Trophoblast cell (in vitro differentiated cells and primary cell): ENCODE measurements at regions not wholly inside any gene's neighbourhood (a gene's known extent, or its start where the extent isn't known, plus 50 kb on each side); places are given as distances from the start of the nearest gene placed in this dataset.
"Not testable (repeated sequence)": the region's sequence is repeated elsewhere in the genome, so short reads cannot be mapped to it uniquely, and the experiment has no call there.

ENCODE experiments used
- DNase-seq, 2 donors: peaks; one replicate each; pipeline ENCODE4 v3.0.0-alpha.2; 2016
- H2AFZ ChIP-seq: 2 replicates; pipeline ENCODE4 v1.6.1; 2013; ENCODE audit warnings: low read length, moderate library complexity, mild to moderate bottlenecking; ENCODE audit not compliant: insufficient read depth, poor library complexity
- H2AK5ac ChIP-seq: 2 replicates; pipeline ENCODE4 v1.6.1; 2013; ENCODE audit warnings: mild to moderate bottlenecking, low read length
- H2BK120ac ChIP-seq: 2 replicates; pipeline ENCODE4 v1.6.1; 2013; ENCODE audit warnings: low read length, mild to moderate bottlenecking, moderate library complexity; ENCODE audit not compliant: insufficient read depth, poor library complexity
- H2BK12ac ChIP-seq: 2 replicates; pipeline ENCODE4 v1.6.1; 2013; ENCODE audit warnings: mild to moderate bottlenecking, low read length, moderate library complexity
- H2BK5ac ChIP-seq: 2 replicates; pipeline ENCODE4 v1.6.1; 2013; ENCODE audit warnings: low read length, low read depth, moderate library complexity, mild to moderate bottlenecking; ENCODE audit not compliant: poor library complexity
- H3K14ac ChIP-seq: 2 replicates; pipeline ENCODE4 v1.6.1; 2013; ENCODE audit warnings: mild to moderate bottlenecking, low read length
- H3K18ac ChIP-seq: 2 replicates; pipeline ENCODE4 v1.6.1; 2013; ENCODE audit warnings: mild to moderate bottlenecking, low read length
- H3K23ac ChIP-seq: 2 replicates; pipeline ENCODE4 v1.6.1; 2013; ENCODE audit warnings: low read length
- H3K27ac ChIP-seq: 2 replicates; pipeline ENCODE4 v1.5.1; 2013; ENCODE audit warnings: low read depth, mild to moderate bottlenecking, inconsistent platforms, low read length, moderate library complexity
- H3K27me3 ChIP-seq: 2 replicates; pipeline ENCODE4 v1.6.1; 2013; ENCODE audit warnings: inconsistent platforms, mild to moderate bottlenecking, low read length, moderate library complexity; ENCODE audit not compliant: insufficient read depth
- H3K36me3 ChIP-seq, 2 experiments: 1 replicate in 1 of 2; 2 replicates in 1 of 2; pipeline ENCODE4 v1.6.1; 2013; ENCODE audit warnings: low read length in 2 of 2, mild to moderate bottlenecking in 2 of 2, moderate library complexity in 1 of 2; ENCODE audit not compliant: insufficient read depth in 2 of 2, control insufficient read depth in 1 of 2
- H3K4ac ChIP-seq: 2 replicates; pipeline ENCODE4 v1.6.1; 2013; ENCODE audit warnings: low read depth, mild to moderate bottlenecking, low read length, moderate library complexity
- H3K4me1 ChIP-seq, 2 experiments: 1 replicate in 1 of 2; 2 replicates in 1 of 2; pipeline ENCODE4 v1.6.1; 2013; ENCODE audit warnings: low read length in 2 of 2, mild to moderate bottlenecking in 2 of 2, moderate library complexity in 1 of 2; ENCODE audit not compliant: insufficient read depth in 2 of 2, control insufficient read depth in 1 of 2
- H3K4me2 ChIP-seq: 2 replicates; pipeline ENCODE4 v1.6.1; 2013; ENCODE audit warnings: inconsistent platforms, mild to moderate bottlenecking, low read length, moderate library complexity
- H3K4me3 ChIP-seq: 2 replicates; pipeline ENCODE4 v1.5.1; 2013; ENCODE audit warnings: mild to moderate bottlenecking, low read depth, low read length, inconsistent platforms
- H3K79me1 ChIP-seq: one replicate; pipeline ENCODE4 v1.6.1; 2013; ENCODE audit warnings: low read length
- H3K79me2 ChIP-seq: 2 replicates; pipeline ENCODE4 v1.6.1; 2013; ENCODE audit warnings: low read length, mild to moderate bottlenecking; ENCODE audit not compliant: control insufficient read depth, insufficient read depth, poor library complexity
- H3K9ac ChIP-seq: 2 replicates; pipeline ENCODE4 v1.6.1; 2013; ENCODE audit warnings: mild to moderate bottlenecking, low read length
- H3K9me3 ChIP-seq: 2 replicates; pipeline ENCODE4 v1.6.1; 2013; ENCODE audit warnings: low read depth, mild to moderate bottlenecking, control low read depth, inconsistent platforms, low read length; ENCODE audit not compliant: insufficient read depth
- H4K12ac ChIP-seq: 2 replicates; pipeline ENCODE4 v1.6.1; 2013; ENCODE audit warnings: low read depth, mild to moderate bottlenecking, low read length, moderate library complexity
- H4K8ac ChIP-seq: 2 replicates; pipeline ENCODE4 v1.6.1; 2013; ENCODE audit warnings: low read depth, mild to moderate bottlenecking, low read length, moderate library complexity
- H4K91ac ChIP-seq: one replicate; pipeline ENCODE4 v1.6.1; 2013; ENCODE audit warnings: low read depth, mild to moderate bottlenecking, low read length, moderate library complexity
- WGBS: extraction: QIAGEN DNeasy Blood & Tissue Kit; methylation state at CpG from one replicate; pipeline ENCODE4 v1.1.7; 2013; ENCODE audit warnings: missing lambda C conversion rate; ENCODE audit not compliant: insufficient read length, insufficient coverage; ENCODE audit errors: extremely low coverage; 5-methylcytosine and 5-hydroxymethylcytosine counted together

DNA sequence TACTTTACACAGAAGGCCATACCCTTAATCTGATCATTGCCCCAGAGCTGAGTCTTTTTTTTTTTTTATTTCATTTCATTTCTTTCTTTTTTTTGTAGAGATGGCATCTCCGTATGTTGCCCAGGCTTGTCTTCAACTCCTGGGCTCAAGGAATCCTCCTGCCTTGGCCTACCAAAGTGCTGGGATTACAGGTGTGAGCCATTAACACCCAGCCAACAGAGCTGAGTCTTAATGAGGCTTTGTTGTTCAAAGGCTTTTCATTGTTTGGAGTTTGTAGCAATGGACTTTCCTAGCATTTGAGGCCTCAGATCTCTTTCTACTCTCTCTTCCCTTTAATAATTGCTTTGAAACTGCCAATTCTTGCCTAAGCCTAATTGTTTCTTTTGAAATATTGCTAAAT, 176.5 kb upstream of the FBN2 start:
- no peak overlapping the region for H2BK12ac ChIP-seq
- H3K14ac ChIP-seq, result no peak overlapping the region
- H3K9ac ChIP-seq, result no peak overlapping the region
- no peaks in the 10 kb centered on the region for H3K79me1 ChIP-seq
- H3K4me1 ChIP-seq, result no peaks in the 10 kb centered on the region
- no peaks in the 10 kb centered on the region for H3K9me3 ChIP-seq
- H3K27ac ChIP-seq, result no peak overlapping the region
- H2BK120ac ChIP-seq, result no peak overlapping the region
- no peaks in the 10 kb centered on the region for H3K79me2 ChIP-seq
- no peak overlapping the region for H2AK5ac ChIP-seq
- no peak overlapping the region for H3K4me2 ChIP-seq
- no peak overlapping the region for H3K4ac ChIP-seq
- H4K12ac ChIP-seq, result no peak overlapping the region
- H2AFZ ChIP-seq, result no peak overlapping the region
- WGBS, result no CpG with 5 or more reads among the region's 1 CpG
- no peak overlapping the region for H4K8ac ChIP-seq
- H3K23ac ChIP-seq, result no peak overlapping the region
- H2BK5ac ChIP-seq, result no peak overlapping the region
- no peaks in the 10 kb centered on the region for H3K36me3 ChIP-seq
- no peak overlapping the region for H4K91ac ChIP-seq
- H3K27me3 ChIP-seq, result no peaks in the 10 kb centered on the region
- no peak overlapping the region for H3K4me3 ChIP-seq
- no peak for DNase-seq
- no peak overlapping the region for H3K18ac ChIP-seq

- no peaks in the 10 kb centered on the region for H3K79me1 ChIP-seq
- H2BK12ac ChIP-seq, result no peak overlapping the region
- no peaks in the 10 kb centered on the region for H3K79me2 ChIP-seq
- H3K18ac ChIP-seq, result no peak overlapping the region
- H3K14ac ChIP-seq, result no peak overlapping the region
- H3K27me3 ChIP-seq, result no peaks in the 10 kb centered on the region
- no peak overlapping the region for H2BK5ac ChIP-seq
- H3K36me3 ChIP-seq, result no peaks in the 10 kb centered on the region
- DNase-seq, result no peak
- no peaks in the 10 kb centered on the region for H3K9me3 ChIP-seq
- no peak overlapping the region for H4K12ac ChIP-seq
- H2BK120ac ChIP-seq, result no peak overlapping the region
- no peak overlapping the region for H3K23ac ChIP-seq
- no peaks in the 10 kb centered on the region for H3K4me1 ChIP-seq
- no peak overlapping the region for H2AK5ac ChIP-seq
- no peak overlapping the region for H4K91ac ChIP-seq
- no peak overlapping the region for H3K4me3 ChIP-seq
- WGBS, result no CpG with 5 or more reads among the region's 1 CpG
- no peak overlapping the region for H3K4me2 ChIP-seq
- H3K27ac ChIP-seq, result no peak overlapping the region
- H3K4ac ChIP-seq, result no peak overlapping the region
- H2AFZ ChIP-seq, result no peak overlapping the region
- no peak overlapping the region for H3K9ac ChIP-seq
- no peak overlapping the region for H4K8ac ChIP-seq
These were observed 184.5 kb upstream of the FBN2 start for GRCh38 chr5:128722551-128722950.

DNA sequence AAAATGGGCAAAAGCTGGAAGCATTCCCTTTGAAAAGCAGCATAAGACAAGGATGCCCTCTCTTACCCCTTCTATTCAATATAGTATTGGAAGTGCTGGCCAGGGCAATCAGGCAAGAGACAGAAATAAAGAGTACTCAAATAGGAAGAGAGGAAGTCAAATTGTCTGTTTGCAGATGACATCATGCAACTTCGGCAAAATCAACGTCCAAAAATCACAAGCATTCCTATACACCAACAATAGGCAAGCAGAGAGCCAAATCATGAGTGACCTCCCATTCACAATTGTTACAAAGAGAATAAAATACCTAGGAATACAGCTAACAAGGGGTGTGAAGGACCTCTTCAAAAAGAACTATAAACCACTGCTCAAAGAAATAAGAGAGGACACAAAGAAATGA, 192.0 kb upstream of the FBN2 start:
- not testable (repeated sequence) for H2AFZ ChIP-seq, H3K79me2 ChIP-seq, H4K8ac ChIP-seq, H3K9me3 ChIP-seq, H3K9ac ChIP-seq, H3K27ac ChIP-seq, H3K36me3 ChIP-seq, DNase-seq, H3K4ac ChIP-seq, H2BK12ac ChIP-seq, H4K91ac ChIP-seq, H2BK120ac ChIP-seq, H3K23ac ChIP-seq, H3K4me1 ChIP-seq, H3K79me1 ChIP-seq, H2AK5ac ChIP-seq, H3K4me3 ChIP-seq, H3K14ac ChIP-seq, H3K27me3 ChIP-seq, H3K4me2 ChIP-seq, H3K18ac ChIP-seq, H2BK5ac ChIP-seq, H4K12ac ChIP-seq
- WGBS, result no CpG with 5 or more reads among the region's 2 CpGs

DNA sequence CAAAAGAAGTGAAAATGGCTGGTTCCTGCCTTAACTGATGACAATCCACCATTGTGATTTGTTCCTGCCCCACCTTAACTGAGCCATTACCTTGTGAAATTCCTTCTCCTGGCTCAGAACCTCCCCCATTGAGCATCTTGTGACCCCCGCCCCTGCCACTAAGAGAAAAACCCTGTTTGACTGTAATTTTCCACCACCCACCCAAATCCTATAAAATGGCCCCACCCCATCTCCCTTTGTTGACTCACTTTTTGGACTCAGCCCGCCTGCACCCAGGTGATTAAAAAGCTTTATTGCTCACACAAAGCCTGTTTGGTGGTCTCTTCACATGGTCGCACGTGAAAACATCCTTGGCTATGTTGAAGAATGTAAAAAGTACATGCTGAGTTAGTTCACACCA, 197.6 kb upstream of the FBN2 start:
- H3K27ac ChIP-seq, H3K4me2 ChIP-seq, H3K4ac ChIP-seq, H2BK5ac ChIP-seq, H4K8ac ChIP-seq, H3K27me3 ChIP-seq, H4K12ac ChIP-seq, H3K9me3 ChIP-seq, H2AFZ ChIP-seq, H2AK5ac ChIP-seq, H3K4me1 ChIP-seq, H3K79me1 ChIP-seq, H3K79me2 ChIP-seq, H3K4me3 ChIP-seq, H3K9ac ChIP-seq, H4K91ac ChIP-seq, DNase-seq, H3K36me3 ChIP-seq, H3K14ac ChIP-seq, H2BK12ac ChIP-seq, H3K18ac ChIP-seq, H3K23ac ChIP-seq, H2BK120ac ChIP-seq: not testable (repeated sequence)
- WGBS, result no CpG with 5 or more reads among the region's 4 CpGs
